GM13977 (cell line): ENCODE measurements at regions not wholly inside any gene's neighbourhood (a gene's known extent, or its start where the extent isn't known, plus 50 kb on each side); places are given as distances from the start of the nearest gene placed in this dataset.
"Not testable (repeated sequence)": the region's sequence is repeated elsewhere in the genome, so short reads cannot be mapped to it uniquely, and the experiment has no call there.

Experiments
- DNase-seq: peaks from one replicate; pipeline ENCODE4 v3.0.0; 2012; ENCODE audit warnings: low spot score
- CTCF ChIP-seq: IDR thresholded peaks from 2 replicates; pipeline ENCODE4 v1.5.1; 2012; ENCODE audit warnings: mild to moderate bottlenecking, control low read depth; ENCODE audit not compliant: insufficient read depth; ENCODE audit errors: extremely low read depth, missing control alignments
- in situ Hi-C: fragments of 300-500 bp; cut with MboI; formaldehyde crosslinking; loops from one replicate; pipeline ENCODE4 v1.12.0; 2022; ENCODE audit warnings: low sequenced_read_pairs, low pct_unique_long_range_greater_than_20kb, mixed read lengths, inconsistent platforms; ENCODE audit not compliant: unreplicated experiment

GRCh38 chr3:152208439-152208838 lies 60.3 kb upstream of the MBNL1 start:
- in situ Hi-C loops: no loop called here
- DNase-seq: no peak
- TF ChIP-seq CTCF: no peak

DNA sequence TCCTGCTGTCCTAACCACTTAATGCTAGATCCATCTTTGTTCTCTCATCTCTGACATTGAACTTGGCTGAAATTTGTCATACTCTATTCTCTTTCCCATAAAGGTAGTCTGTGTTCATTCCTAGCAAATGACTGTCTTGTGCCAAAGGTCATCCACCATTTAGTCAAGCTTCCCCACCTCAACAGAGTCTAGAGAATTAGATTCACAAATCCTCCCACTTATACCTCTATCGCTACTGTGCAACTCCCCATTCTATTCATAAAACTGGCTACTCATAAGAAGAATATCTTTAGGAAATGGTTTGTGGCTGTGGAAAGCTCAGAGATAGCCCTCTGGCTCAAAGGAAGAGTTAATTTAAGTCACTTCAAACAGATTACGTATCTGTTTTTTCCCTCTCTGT lies 59.7 kb upstream of the MBNL1 start:
- no peak for TF ChIP-seq CTCF
- no peak for DNase-seq
- in situ Hi-C loops: no loop called here

- TF ChIP-seq CTCF: no peak
- in situ Hi-C loops: no loop called here
These were observed 59.0 kb upstream of the MBNL1 start for GRCh38 chr3:152209776-152210175.

GRCh38 chr3:152210697-152211096 lies 58.0 kb upstream of the MBNL1 start:
- no peak for TF ChIP-seq CTCF
- no peak for DNase-seq
- in situ Hi-C loops: no loop called here

More at GRCh38 chr3:152209776-152210175, 59.0 kb upstream of the MBNL1 start:
- no peak for DNase-seq

GRCh38 chr3:152211655-152212054 lies 57.1 kb upstream of the MBNL1 start:
- DNase-seq: no peak
- no peak for TF ChIP-seq CTCF
- in situ Hi-C loops: no loop called here

- in situ Hi-C loops: no loop called here
- no peak for DNase-seq
- no peak for TF ChIP-seq CTCF
These were observed 55.5 kb upstream of the MBNL1 start for GRCh38 chr3:152213203-152213602.

DNA sequence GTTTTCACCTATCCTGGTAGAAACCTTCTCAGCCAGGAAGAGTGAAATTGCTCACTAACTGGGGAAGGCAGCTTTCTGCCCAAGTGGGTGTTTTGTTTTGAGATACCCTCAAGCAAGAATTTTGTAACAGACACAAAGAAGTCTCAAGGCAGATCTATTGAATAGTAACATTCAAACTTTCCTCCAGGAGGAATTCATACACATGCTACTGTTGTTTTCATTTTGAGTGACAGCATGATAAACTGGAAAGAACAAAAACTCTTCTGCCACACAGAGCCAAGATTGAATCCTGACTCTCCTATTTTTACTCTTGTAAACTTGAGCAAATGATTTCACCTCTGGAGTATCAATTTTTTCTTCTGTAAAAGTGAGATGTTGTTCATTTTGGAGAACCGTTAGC lies 54.8 kb upstream of the MBNL1 start:
- in situ Hi-C loops: no loop called here
- no peak for DNase-seq
- TF ChIP-seq CTCF: no peak

DNA sequence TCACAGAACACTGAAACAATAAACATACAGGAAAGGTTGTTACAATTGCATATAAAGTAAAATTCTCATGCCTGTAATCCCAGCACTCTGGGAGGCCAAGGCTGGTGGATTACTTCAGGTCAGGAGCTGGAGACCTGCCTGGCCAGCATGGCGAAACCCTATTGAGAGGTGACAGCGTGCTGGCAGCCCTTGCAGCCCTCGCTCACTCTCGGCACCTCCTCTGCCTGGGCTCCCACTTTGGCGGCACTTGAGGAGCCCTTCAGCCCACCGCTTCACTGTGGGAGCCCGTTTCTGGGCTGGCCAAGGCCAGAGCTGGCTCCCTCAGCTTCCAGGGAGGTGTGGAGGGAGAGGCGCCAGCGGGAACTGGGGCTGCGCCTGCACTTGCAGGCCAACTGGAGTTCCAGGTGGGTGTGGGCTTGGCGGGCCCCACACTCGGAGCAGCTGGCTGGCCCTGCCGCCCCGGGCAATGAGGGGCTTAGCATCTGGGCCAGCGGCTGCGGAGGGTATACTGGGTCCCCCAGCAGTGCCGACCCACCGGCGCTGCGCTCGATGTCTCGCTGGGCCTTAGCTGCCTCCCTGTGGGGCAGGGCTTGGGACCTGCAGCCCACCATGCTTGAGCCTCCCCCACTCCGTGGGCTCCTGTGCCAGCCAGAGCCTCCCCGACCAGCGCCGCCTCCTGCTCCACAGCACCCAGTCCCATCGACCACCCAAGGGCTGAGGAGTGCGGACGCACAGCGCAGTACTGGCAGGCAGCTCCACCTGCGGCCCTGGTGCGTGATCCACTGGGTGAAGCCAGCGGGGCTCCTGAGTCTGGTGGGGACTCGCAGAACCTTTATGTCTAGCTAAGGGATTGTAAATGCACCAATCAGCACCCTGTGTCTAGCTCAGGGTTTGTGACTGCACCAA lies 51.5 kb upstream of the MBNL1 start:
- DNase-seq, in situ Hi-C loops: not testable (repeated sequence)
